Gastroesophageal sphincter (tissue), 4 donors: ENCODE measurements at regions not wholly inside any gene's neighbourhood (a gene's known extent, or its start where the extent isn't known, plus 50 kb on each side); places are given as distances from the start of the nearest gene placed in this dataset.

Source experiments
- ATAC-seq: fragments of 150-250 bp; one replicate; pipeline ENCODE4 v1.9.1; 2016; ENCODE audit warnings: mild to moderate bottlenecking, moderate library complexity
- H3K27ac ChIP-seq, 4 donors: fragments of 200-600 bp; sonication (generic) in 3 of 4; 1 replicate in 3 of 4; 2 replicates in 1 of 4; pipeline ENCODE4 v1.5.1; 2016 to 2019
- H3K27me3 ChIP-seq: fragments of 200-600 bp; sonication (generic); one replicate; pipeline ENCODE4 v1.5.1; 2019
- H3K36me3 ChIP-seq, 2 donors: fragments of 200-600 bp; sonication (generic); one replicate each; pipeline ENCODE4 v1.5.1; 2019; ENCODE audit warnings: control low read depth in 1 of 2
- H3K4me1 ChIP-seq, 3 donors: fragments of 200-600 bp; sonication (generic); 1 replicate in 2 of 3; 2 replicates in 1 of 3; pipeline ENCODE4 v1.5.1; 2016 to 2019; ENCODE audit warnings: control low read depth in 2 of 3
- H3K4me3 ChIP-seq, 2 donors: fragments of 200-600 bp; sonication (generic); one replicate each; pipeline ENCODE4 v1.5.1; 2019; ENCODE audit warnings: mild to moderate bottlenecking in 1 of 2, moderate library complexity in 1 of 2
- H3K9me3 ChIP-seq, 3 donors: fragments of 200-600 bp; sonication (generic); one replicate each; pipeline ENCODE4 v1.5.1; 2017 to 2019; ENCODE audit warnings: control low read depth in 2 of 3
- CTCF ChIP-seq, 4 experiments: fragments of 200-600 bp in 2 of 4; fragments of 450-650 bp in 2 of 4; sonication (generic) in 1 of 4; IDR thresholded peaks; one replicate each; pipeline ENCODE4 v1.5.1; 2017 to 2019; ENCODE audit warnings: antibody characterized with exemption in 4 of 4, mild to moderate bottlenecking in 2 of 4, moderate library complexity in 2 of 4
- EP300 ChIP-seq: sonication (generic); formaldehyde crosslinking; IDR thresholded peaks from one replicate; pipeline ENCODE4 v1.6.1; 2017; ENCODE audit warnings: antibody characterized with exemption, mild to moderate bottlenecking
- POLR2A ChIP-seq, 2 donors: fragments of 450-650 bp; IDR thresholded peaks; one replicate each; pipeline ENCODE4 v1.6.1; 2017; ENCODE audit warnings: antibody characterized with exemption in 2 of 2, mild to moderate bottlenecking in 2 of 2, moderate library complexity in 1 of 2
- POLR2AphosphoS5 ChIP-seq: sonication (generic); formaldehyde crosslinking; IDR thresholded peaks from one replicate; pipeline ENCODE4 v1.6.1; 2017; ENCODE audit warnings: antibody characterized with exemption
- WGBS, 2 donors: methylation state at CpG; one replicate each; pipeline ENCODE4 v1.1.5; 2018; ENCODE audit warnings: low coverage in 1 of 2; 5-methylcytosine and 5-hydroxymethylcytosine counted together

- Histone ChIP-seq H3K27me3 (no peaks in the 10 kb centered on the region), H3K4me3 (no peak overlapping the region), H3K4me1 (no peaks in the 10 kb centered on the region), H3K36me3 (no peaks in the 10 kb centered on the region), H3K9me3 (no peaks in the 10 kb centered on the region), H3K27ac (no peak overlapping the region)
- no peak for ATAC-seq
- TF ChIP-seq EP300, result no peak
- no peak for TF ChIP-seq POLR2AphosphoS5
These were observed 1634.1 kb downstream of the PLA2G4A start for GRCh38 chr1:188462837-188463236.

GRCh38 chr1:188463919-188464318, 1635.2 kb downstream of the PLA2G4A start:
- Histone ChIP-seq H3K4me1 (no peaks in the 10 kb centered on the region), H3K4me3 (no peak overlapping the region), H3K27me3 (no peaks in the 10 kb centered on the region), H3K36me3 (no peaks in the 10 kb centered on the region), H3K27ac (no peak overlapping the region), H3K9me3 (no peaks in the 10 kb centered on the region)
- TF ChIP-seq POLR2AphosphoS5 (no peak), POLR2A (IDR thresholded peaks at IDR 0.05) (no peak), CTCF (IDR thresholded peaks at IDR 0.05) (no peak), EP300 (no peak)
- 75 to 82% methylated on average over 2 of the region's 2 CpGs for WGBS, 2 donors
- no peak for ATAC-seq

- TF ChIP-seq POLR2AphosphoS5 (no peak), POLR2A (IDR thresholded peaks at IDR 0.05) (no peak), CTCF (IDR thresholded peaks at IDR 0.05) (no peak), EP300 (no peak)
- H3K36me3 ChIP-seq, result no peaks in the 10 kb centered on the region
- no peaks in the 10 kb centered on the region for H3K9me3 ChIP-seq
- no peaks in the 10 kb centered on the region for H3K27me3 ChIP-seq
- WGBS, 2 donors, result 53 to 73% methylated on average over 4 of the region's 4 CpGs
- H3K4me1 ChIP-seq, result no peaks in the 10 kb centered on the region
- H3K27ac ChIP-seq, result no peak overlapping the region
- ATAC-seq, result no peak
- no peak overlapping the region for H3K4me3 ChIP-seq
These were observed 1637.8 kb downstream of the PLA2G4A start for GRCh38 chr1:188466539-188466938.

GRCh38 chr1:188476606-188477005, 1647.9 kb downstream of the PLA2G4A start:
- ATAC-seq, result no peak
- no peak overlapping the region for H3K27ac ChIP-seq

GRCh38 chr1:188489336-188490112, 1660.8 kb downstream of the PLA2G4A start:
- no peak for ATAC-seq
- H3K27me3 ChIP-seq, result no peaks in the 10 kb centered on the region
- WGBS, 2 donors, result 63 to 69% methylated on average over 3 to 4 of the region's 5 CpGs
- H3K27ac ChIP-seq, result no peak overlapping the region
- no peak for TF ChIP-seq POLR2A (IDR thresholded peaks at IDR 0.05)
- no peak for TF ChIP-seq POLR2AphosphoS5
- TF ChIP-seq CTCF (IDR thresholded peaks at IDR 0.05), result no peak
- TF ChIP-seq EP300, result no peak
- H3K4me3 ChIP-seq, result no peak overlapping the region
- no peaks in the 10 kb centered on the region for H3K9me3 ChIP-seq
- no peaks in the 10 kb centered on the region for H3K36me3 ChIP-seq
- H3K4me1 ChIP-seq, result no peaks in the 10 kb centered on the region

More at GRCh38 chr1:188476606-188477005, 1647.9 kb downstream of the PLA2G4A start:
- Histone ChIP-seq H3K4me3 (no peak overlapping the region), H3K9me3 (no peaks in the 10 kb centered on the region), H3K4me1 (no peaks in the 10 kb centered on the region), H3K36me3 (no peaks in the 10 kb centered on the region), H3K27me3 (no peaks in the 10 kb centered on the region)
- WGBS, 2 donors, result 69 to 80% methylated on average over 1 of the region's 1 CpG
- TF ChIP-seq POLR2A (IDR thresholded peaks at IDR 0.05) (no peak), POLR2AphosphoS5 (no peak)

GRCh38 chr1:188496506-188496905, 1667.8 kb downstream of the PLA2G4A start:
- ATAC-seq, result no peak
- TF ChIP-seq POLR2A (IDR thresholded peaks at IDR 0.05), result no peak
- TF ChIP-seq EP300, result no peak
- TF ChIP-seq POLR2AphosphoS5, result no peak
- no peak for TF ChIP-seq CTCF (IDR thresholded peaks at IDR 0.05)
- no peaks in the 10 kb centered on the region for H3K4me1 ChIP-seq
- no peak overlapping the region for H3K27ac ChIP-seq
- WGBS, 2 donors, result 92% methylated on average over 1 of the region's 1 CpG; no CpG with 5 or more reads in 1 of the 2 donors
- peaks cover 0 to 8% (median 0%) of the 10 kb centered on the region in 3 donors for H3K9me3 ChIP-seq
- H3K4me3 ChIP-seq, result no peak overlapping the region
- no peaks in the 10 kb centered on the region for H3K36me3 ChIP-seq
- H3K27me3 ChIP-seq, result no peaks in the 10 kb centered on the region
